ENCODE measurements at regions not wholly inside any gene's neighbourhood (a gene's known extent, or its start where the extent isn't known, plus 50 kb on each side); places are given as distances from the start of the nearest gene placed in this dataset.

GRCh38 chr20:62583424-62583920 lies 58.8 kb upstream of the SLCO4A1 start:
- DNase-seq = no peak

GRCh38 chr20:62584671-62585460 lies 57.4 kb upstream of the SLCO4A1 start:
- no peak for DNase-seq

DNA sequence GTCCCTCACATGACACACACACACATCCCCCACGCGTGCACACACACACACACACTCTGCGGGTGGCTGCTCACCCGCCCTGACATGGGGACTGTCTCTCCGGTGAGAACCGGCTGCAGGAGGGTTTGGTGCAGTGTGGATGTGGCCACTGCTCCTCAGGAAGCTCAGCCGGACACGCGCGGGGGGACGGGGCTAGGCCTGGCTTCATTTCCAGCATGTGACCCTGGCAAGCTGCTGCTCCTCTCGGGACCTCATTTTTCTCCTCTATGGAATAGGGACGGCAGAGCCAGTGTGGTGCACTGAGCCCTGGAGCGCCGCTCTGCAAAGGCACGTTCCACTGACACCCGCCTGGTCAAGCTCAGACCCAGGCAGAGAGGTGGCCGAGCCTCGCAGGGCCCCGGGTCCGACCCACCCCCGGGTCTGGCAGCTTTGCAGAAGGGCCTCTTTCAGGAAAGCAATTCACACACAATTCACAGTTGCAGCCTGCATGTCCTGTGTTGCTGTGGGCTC lies 56.8 kb upstream of the SLCO4A1 start:
- no peak for DNase-seq

DNA sequence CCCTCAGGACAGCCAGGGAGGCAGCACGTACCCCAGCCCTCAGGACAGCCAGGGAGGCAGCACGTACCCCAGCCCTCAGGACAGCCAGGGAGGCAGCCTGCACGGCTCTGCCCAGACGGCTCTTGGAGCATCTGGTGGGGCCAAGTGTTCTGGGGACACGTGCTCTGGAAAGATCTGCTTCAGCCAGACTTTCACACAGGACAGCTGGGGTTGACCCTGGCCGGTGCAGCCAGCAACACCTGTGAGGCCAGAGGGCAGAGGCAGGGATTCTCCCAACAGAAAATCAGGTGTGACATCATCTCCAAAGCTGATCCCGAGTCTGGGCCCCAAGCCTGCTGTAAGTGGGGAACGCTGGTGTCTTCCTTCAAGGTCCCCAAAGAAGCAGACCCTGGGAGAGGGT lies 55.5 kb upstream of the SLCO4A1 start:
- no peak for DNase-seq

DNA sequence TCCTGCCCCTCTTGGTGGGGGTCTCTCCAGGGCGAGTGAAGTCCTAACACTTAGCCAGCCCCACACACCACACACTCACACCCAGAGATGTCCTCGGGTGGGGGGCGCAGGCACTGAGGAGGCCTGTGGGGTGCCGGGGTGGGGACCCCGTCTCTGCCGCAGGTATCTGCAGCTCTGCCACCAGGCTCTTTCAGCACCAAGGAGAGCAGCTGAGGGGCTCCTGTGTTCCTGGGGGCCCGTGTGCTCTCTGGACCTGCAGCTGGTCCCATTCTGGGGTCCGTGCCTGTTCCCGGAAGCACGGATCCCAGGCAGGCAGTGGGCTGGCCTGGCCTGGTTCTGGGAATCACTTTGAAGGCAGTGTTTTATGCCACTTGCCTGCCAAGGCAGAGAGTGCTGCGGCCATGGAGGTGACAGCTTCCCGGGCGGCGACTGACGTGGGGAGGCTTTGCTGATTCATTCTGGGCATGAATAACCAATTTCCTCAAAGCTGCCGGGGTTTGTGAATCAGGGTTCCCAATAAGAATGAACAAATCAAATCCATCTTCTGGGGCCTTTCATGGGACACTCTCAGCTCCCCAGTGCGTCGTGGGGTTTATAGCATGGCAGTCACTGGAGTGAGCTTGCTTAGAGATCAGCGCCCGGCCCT lies 54.4 kb upstream of the SLCO4A1 start:
- DNase-seq = peak; percentile 69

DNA sequence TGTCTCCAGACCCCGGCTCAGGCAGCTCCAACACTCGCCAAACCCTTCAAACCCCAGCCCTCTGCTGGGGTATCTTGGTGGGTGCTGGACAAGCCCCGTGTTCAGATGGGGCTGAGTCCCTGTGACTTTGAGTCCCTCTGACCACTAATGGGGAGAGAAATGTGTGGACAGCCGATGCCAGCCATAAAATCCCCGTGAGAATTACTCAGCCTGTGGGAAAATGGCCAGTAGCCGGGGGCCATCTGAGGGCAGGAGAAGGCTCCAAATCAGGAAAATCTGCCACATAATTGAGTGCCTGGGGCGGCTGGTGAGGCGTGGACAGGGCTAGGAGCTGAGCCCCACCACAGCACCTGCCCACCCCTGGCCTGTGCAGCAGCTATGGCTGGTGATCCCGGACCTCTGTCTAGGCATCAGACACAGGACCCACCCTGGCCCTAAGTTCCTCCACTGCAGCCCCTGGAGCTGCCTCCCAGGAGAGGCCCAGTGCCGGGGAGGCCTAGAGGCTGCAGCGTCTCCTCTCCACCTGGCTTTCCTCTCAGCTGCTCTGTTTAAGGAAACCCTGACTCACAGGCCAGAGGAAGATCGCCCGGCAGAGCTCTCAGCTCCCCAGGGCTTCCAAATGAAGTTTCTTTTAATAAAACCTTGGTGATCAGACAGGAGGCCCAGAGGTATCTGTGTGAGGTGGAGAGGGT lies 53.7 kb upstream of the SLCO4A1 start:
- no peak for DNase-seq

DNA sequence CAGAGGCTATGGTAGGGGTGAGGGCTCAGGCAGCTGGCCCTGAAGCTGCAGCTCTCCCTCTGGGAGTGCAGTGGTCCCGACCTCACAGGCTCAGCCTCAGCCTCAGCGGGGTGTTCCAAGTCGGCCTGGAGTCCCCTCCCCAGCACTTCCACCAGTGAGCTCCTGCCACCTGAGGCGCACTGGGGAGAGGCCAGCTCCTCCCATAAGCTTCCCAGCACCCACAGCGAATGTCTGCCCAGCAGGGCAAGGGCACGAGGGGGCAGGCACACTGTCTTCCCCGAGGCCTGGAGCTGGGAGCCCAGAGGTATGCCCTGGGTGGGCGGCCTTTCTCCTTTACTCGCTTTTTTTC lies 53.2 kb upstream of the SLCO4A1 start:
- DNase-seq = no peak

GRCh38 chr20:62589720-62590119 lies 52.6 kb upstream of the SLCO4A1 start:
- no peak for DNase-seq

DNA sequence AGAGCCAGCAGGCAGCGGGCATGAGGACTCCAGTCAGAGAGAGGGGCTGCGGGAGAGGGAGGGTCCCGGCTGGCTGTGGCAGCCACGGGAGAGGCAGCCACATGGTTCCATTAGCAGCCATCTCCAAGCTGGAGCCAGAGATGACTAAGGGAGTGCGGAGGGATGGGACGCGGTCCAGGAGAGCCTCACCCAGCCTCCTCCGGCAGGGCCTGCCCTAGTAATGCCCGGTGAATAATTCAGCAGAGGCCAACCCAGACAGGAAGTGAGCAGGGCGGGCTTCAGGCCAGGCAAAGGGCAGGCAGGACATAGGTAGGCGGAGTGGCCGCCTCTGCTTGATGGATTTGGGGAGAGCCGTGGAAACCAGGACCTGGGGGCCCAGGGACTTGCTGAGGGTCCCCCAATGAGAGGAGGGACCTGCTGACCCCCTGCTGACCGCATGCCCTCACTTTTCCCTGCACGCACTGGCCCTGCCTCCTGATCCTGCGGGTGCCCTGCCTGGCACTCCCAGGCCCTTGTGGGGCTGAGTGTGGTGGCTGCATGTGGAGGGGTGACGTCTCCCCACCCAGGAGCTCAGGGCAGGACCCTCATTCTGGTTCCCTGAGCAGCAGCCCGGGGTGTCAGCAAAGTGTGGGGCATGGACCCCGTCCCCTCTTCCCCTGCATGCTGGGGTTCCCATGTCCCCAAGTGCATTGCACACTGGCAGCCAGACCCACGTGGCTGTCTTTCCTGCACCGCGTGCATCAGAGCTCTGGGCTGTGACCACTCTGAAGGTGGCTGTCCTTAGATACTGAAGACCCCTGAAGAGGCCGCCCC lies 51.8 kb upstream of the SLCO4A1 start:
- peak; percentile 58 for DNase-seq

DNA sequence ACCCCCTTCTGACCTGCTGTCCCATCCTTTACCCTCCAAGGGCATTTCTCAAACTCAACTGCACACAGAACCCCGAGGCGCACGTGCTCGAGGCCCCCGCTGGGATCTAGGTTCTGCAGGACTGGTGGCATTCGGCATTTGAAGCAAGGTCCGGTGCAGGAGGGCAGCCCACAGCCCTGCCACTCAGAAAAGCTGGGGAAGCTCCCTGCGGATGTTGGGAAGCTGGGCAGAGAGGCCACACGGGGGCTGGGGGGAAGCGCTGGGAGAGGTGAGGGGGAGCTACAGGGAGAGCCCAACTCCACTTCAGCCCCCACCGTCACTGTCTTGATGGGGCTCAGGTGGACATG lies 51.2 kb upstream of the SLCO4A1 start:
- DNase-seq = no peak

GRCh38 chr20:62591591-62591990 lies 50.7 kb upstream of the SLCO4A1 start:
- no peak for DNase-seq

Data from inflammatory macrophage treated with lipopolysaccharide for 4 hours (primary cell).